Adrenal gland (tissue), 5 donors: ENCODE measurements at regions not wholly inside any gene's neighbourhood (a gene's known extent, or its start where the extent isn't known, plus 50 kb on each side); places are given as distances from the start of the nearest gene placed in this dataset.

Experiments used
- POLR2A ChIP-seq, 2 donors: fragments of 450-650 bp; IDR thresholded peaks; one replicate each; pipeline ENCODE4 v1.6.1; 2017; ENCODE audit warnings: antibody characterized with exemption in 2 of 2, mild to moderate bottlenecking in 2 of 2, moderate library complexity in 1 of 2
- TF ChIP-seq, protein P1 (sequence below), 6 experiments: fragments of 450-650 bp in 4 of 6; fragments of 200-600 bp in 2 of 6; sonication (generic) in 1 of 6; IDR thresholded peaks; 1 replicate in 5 of 6; 2 replicates in 1 of 6; pipeline versions ENCODE4 v1.5.1 to v1.8.0; 2016 to 2021; ENCODE audit warnings: antibody characterized with exemption in 6 of 6, mild to moderate bottlenecking in 2 of 6, moderate library complexity in 1 of 6
- donor health status: DM: no; HTN: no; CAD: no.

DNA sequence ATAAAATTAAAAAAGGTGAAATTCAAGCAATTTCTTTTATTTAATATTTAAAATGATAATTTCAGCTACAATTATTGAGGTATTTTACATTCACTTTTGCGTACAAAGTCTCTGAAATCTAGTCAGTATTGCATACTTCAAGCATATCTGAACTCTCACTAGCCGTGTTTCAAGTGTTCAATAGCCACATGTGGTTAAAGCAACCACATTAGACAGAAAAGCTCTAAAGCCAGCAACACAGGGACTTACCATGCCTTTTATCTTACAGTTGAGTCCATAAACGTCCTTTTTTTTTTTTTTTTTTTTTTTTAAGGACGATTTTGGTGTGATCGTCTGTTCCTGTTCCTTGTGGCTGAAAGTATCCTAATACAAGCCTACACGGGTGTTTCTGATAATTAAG, 257.0 kb upstream of the RGMA start:
- TF ChIP-seq, protein P1, sequence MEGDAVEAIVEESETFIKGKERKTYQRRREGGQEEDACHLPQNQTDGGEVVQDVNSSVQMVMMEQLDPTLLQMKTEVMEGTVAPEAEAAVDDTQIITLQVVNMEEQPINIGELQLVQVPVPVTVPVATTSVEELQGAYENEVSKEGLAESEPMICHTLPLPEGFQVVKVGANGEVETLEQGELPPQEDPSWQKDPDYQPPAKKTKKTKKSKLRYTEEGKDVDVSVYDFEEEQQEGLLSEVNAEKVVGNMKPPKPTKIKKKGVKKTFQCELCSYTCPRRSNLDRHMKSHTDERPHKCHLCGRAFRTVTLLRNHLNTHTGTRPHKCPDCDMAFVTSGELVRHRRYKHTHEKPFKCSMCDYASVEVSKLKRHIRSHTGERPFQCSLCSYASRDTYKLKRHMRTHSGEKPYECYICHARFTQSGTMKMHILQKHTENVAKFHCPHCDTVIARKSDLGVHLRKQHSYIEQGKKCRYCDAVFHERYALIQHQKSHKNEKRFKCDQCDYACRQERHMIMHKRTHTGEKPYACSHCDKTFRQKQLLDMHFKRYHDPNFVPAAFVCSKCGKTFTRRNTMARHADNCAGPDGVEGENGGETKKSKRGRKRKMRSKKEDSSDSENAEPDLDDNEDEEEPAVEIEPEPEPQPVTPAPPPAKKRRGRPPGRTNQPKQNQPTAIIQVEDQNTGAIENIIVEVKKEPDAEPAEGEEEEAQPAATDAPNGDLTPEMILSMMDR (IDR thresholded peaks at IDR 0.05): no peak
- TF ChIP-seq POLR2A (IDR thresholded peaks at IDR 0.05): no peak
